Prostate gland (tissue), 2 donors: ENCODE measurements at regions not wholly inside any gene's neighbourhood (a gene's known extent, or its start where the extent isn't known, plus 50 kb on each side); places are given as distances from the start of the nearest gene placed in this dataset.

Experiments
- DNase-seq: peaks from one replicate; pipeline ENCODE4 v3.0.0-alpha.2; 2019; ENCODE audit warnings: low spot score
- H3K27ac ChIP-seq, 2 donors: fragments of 200-600 bp; sonication (generic); 2 replicates each; pipeline ENCODE4 v1.5.1; 2017 to 2019
- H3K27me3 ChIP-seq: fragments of 200-600 bp; sonication (generic); replicated peaks from 2 replicates; pipeline ENCODE4 v1.5.1; 2019; ENCODE audit not compliant: insufficient read depth
- H3K36me3 ChIP-seq, 2 donors: fragments of 200-600 bp; sonication (generic); 1 replicate in 1 of 2; 2 replicates in 1 of 2; pipeline versions ENCODE4 v1.5.1 to v1.8.1; 2017 to 2019
- H3K4me1 ChIP-seq: fragments of 200-600 bp; sonication (generic); replicated peaks from 2 replicates; pipeline ENCODE4 v1.5.1; 2019
- H3K4me3 ChIP-seq, 2 donors: fragments of 200-600 bp; sonication (generic); 2 replicates each; pipeline ENCODE4 v1.5.1; 2017 to 2019
- H3K9me3 ChIP-seq: fragments of 200-600 bp; sonication (generic); 2 replicates; pipeline ENCODE4 v1.5.1; 2017
- CTCF ChIP-seq, 4 experiments: fragments of 200-600 bp in 2 of 4; fragments of 450-650 bp in 2 of 4; sonication (generic) in 2 of 4; IDR thresholded peaks; 1 replicate in 3 of 4; 2 replicates in 1 of 4; pipeline ENCODE4 v1.5.1; 2016 to 2019; ENCODE audit warnings: antibody characterized with exemption in 4 of 4, mild to moderate bottlenecking in 2 of 4, moderate library complexity in 2 of 4
- POLR2A ChIP-seq: fragments of 450-650 bp; IDR thresholded peaks from one replicate; pipeline ENCODE4 v1.6.1; 2016; ENCODE audit warnings: antibody characterized with exemption, mild to moderate bottlenecking
- POLR2AphosphoS5 ChIP-seq: sonication (generic); formaldehyde crosslinking; IDR thresholded peaks from one replicate; pipeline ENCODE4 v1.6.1; 2017; ENCODE audit warnings: antibody characterized with exemption
- WGBS: methylation state at CpG from one replicate; pipeline ENCODE4 v1.1.5; 2018; 5-methylcytosine and 5-hydroxymethylcytosine counted together
- intact Hi-C: fragments of 100-400 bp; cut with DNase I; formaldehyde crosslinking; loops from one replicate; pipeline ENCODE4 v1.14.2; 2022

GRCh38 chr14:106845286-106846087 lies 1319.1 kb downstream of the TMEM121 start:
- intact Hi-C loops, result no loop called here
- Histone ChIP-seq H3K4me1 (peaks cover 10% of the 10 kb centered on the region), H3K9me3 (no peaks in the 10 kb centered on the region), H3K27ac (peak overlapping the region; percentile 94 to 95), H3K36me3 (no peaks in the 10 kb centered on the region), H3K4me3 (peak overlapping the region; percentile 21 to 28), H3K27me3 (no peaks in the 10 kb centered on the region)
- peak; percentile 60 for DNase-seq
- no peak for TF ChIP-seq POLR2AphosphoS5
- no peak for TF ChIP-seq POLR2A
- TF ChIP-seq CTCF (IDR thresholded peaks at IDR 0.05), result no peak
- 36% methylated on average over 17 of the region's 17 CpGs for WGBS

- DNase-seq, result no peak
- 43% methylated on average over 2 of the region's 2 CpGs for WGBS
- TF ChIP-seq POLR2AphosphoS5, result peak; percentile 75
- TF ChIP-seq POLR2A, result no peak
- no peaks in the 10 kb centered on the region for H3K9me3 ChIP-seq
- H3K27ac ChIP-seq, result peak overlapping the region; percentile 94 to 95
- H3K27me3 ChIP-seq, result no peaks in the 10 kb centered on the region
- peaks cover 10% of the 10 kb centered on the region for H3K4me1 ChIP-seq
- intact Hi-C loops, result no loop called here
- no peaks in the 10 kb centered on the region for H3K36me3 ChIP-seq
- H3K4me3 ChIP-seq, result peak overlapping the region in 1 of 2 donors; percentile 28
Observed at GRCh38 chr14:106846218-106846617, 1319.8 kb downstream of the TMEM121 start.

GRCh38 chr14:106848330-106849121 lies 1322.1 kb downstream of the TMEM121 start:
- Histone ChIP-seq H3K4me1 (peaks cover 5% of the 10 kb centered on the region), H3K36me3 (no peaks in the 10 kb centered on the region), H3K27me3 (no peaks in the 10 kb centered on the region), H3K4me3 (no peak overlapping the region), H3K27ac (peak overlapping the region in 1 of 2 donors; percentile 94), H3K9me3 (no peaks in the 10 kb centered on the region)
- WGBS, result 69% methylated on average over 3 of the region's 3 CpGs
- intact Hi-C loops, result no loop called here
- no peak for TF ChIP-seq POLR2AphosphoS5
- peak in 1 of 4 experiments; percentile 10 for TF ChIP-seq CTCF (IDR thresholded peaks at IDR 0.05)
- TF ChIP-seq POLR2A, result no peak
- no peak for DNase-seq

GRCh38 chr14:106850913-106851825 lies 1324.8 kb downstream of the TMEM121 start:
- TF ChIP-seq POLR2AphosphoS5 (no peak), POLR2A (no peak), CTCF (IDR thresholded peaks at IDR 0.05) (no peak)
- Histone ChIP-seq H3K9me3 (no peaks in the 10 kb centered on the region), H3K27ac (no peak overlapping the region), H3K4me3 (no peak overlapping the region), H3K4me1 (no peaks in the 10 kb centered on the region), H3K27me3 (no peaks in the 10 kb centered on the region), H3K36me3 (no peaks in the 10 kb centered on the region)
- intact Hi-C loops, result no loop called here
- 81% methylated on average over 20 of the region's 20 CpGs for WGBS
- no peak for DNase-seq
